ENCODE measurements at regions not wholly inside any gene's neighbourhood (a gene's known extent, or its start where the extent isn't known, plus 50 kb on each side); places are given as distances from the start of the nearest gene placed in this dataset.
"Not testable (repeated sequence)": the region's sequence is repeated elsewhere in the genome, so short reads cannot be mapped to it uniquely, and the experiment has no call there.

GRCh38 chr12:9334041-9334692 lies 126.0 kb upstream of the PZP start:
- DNase-seq = peak; percentile 35

GRCh38 chr12:9333161-9333560 lies 125.0 kb upstream of the PZP start:
- peak; percentile 22 for DNase-seq

- DNase-seq = peak; percentile 18
Measured at GRCh38 chr12:9332564-9332963, 124.4 kb upstream of the PZP start.

- peak; percentile 84 for DNase-seq
Measured at GRCh38 chr12:9331218-9331626, 123.0 kb upstream of the PZP start.

GRCh38 chr12:9329019-9329418 lies 120.8 kb upstream of the PZP start:
- DNase-seq = no peak

- no peak for DNase-seq
Measured at GRCh38 chr12:9328065-9328464, 119.9 kb upstream of the PZP start.

GRCh38 chr12:9327320-9327719 lies 119.1 kb upstream of the PZP start:
- DNase-seq = no peak

- DNase-seq = not testable (repeated sequence)
Measured at GRCh38 chr12:9326849-9327248, 118.7 kb upstream of the PZP start.

- peak; percentile 11 for DNase-seq
Measured at GRCh38 chr12:9326085-9326484, 117.9 kb upstream of the PZP start.

- peak; percentile 13 for DNase-seq
Measured at GRCh38 chr12:9325471-9325870, 117.3 kb upstream of the PZP start.

- DNase-seq = no peak
Measured at GRCh38 chr12:9324782-9325181, 116.6 kb upstream of the PZP start.

GRCh38 chr12:9323144-9323681 lies 115.0 kb upstream of the PZP start:
- peak; percentile 19 for DNase-seq

- no peak for DNase-seq
Measured at GRCh38 chr12:9319842-9320173, 111.6 kb upstream of the PZP start.

- peak; percentile 30 for DNase-seq
Measured at GRCh38 chr12:9319044-9319841, 111.0 kb upstream of the PZP start.

GRCh38 chr12:9313479-9313878 lies 105.3 kb upstream of the PZP start:
- DNase-seq = peak; percentile 36

GRCh38 chr12:9312406-9313392 lies 104.5 kb upstream of the PZP start:
- not testable (repeated sequence) for DNase-seq

GRCh38 chr12:9311454-9311853 lies 103.3 kb upstream of the PZP start:
- DNase-seq = peak; percentile 17

- not testable (repeated sequence) for DNase-seq
Measured at GRCh38 chr12:9310645-9311044, 102.5 kb upstream of the PZP start.

GRCh38 chr12:9309749-9310148 lies 101.6 kb upstream of the PZP start:
- DNase-seq = not testable (repeated sequence)

- not testable (repeated sequence) for DNase-seq
Measured at GRCh38 chr12:9308745-9309144, 100.5 kb upstream of the PZP start.

GRCh38 chr12:9308163-9308562 lies 100.0 kb upstream of the PZP start:
- DNase-seq = not testable (repeated sequence)

GRCh38 chr12:9307255-9307654 lies 99.1 kb upstream of the PZP start:
- DNase-seq = not testable (repeated sequence)

GRCh38 chr12:9306004-9306403 lies 97.8 kb upstream of the PZP start:
- not testable (repeated sequence) for DNase-seq
